ENCODE measurements at regions not wholly inside any gene's neighbourhood (a gene's known extent, or its start where the extent isn't known, plus 50 kb on each side); places are given as distances from the start of the nearest gene placed in this dataset.

DNA sequence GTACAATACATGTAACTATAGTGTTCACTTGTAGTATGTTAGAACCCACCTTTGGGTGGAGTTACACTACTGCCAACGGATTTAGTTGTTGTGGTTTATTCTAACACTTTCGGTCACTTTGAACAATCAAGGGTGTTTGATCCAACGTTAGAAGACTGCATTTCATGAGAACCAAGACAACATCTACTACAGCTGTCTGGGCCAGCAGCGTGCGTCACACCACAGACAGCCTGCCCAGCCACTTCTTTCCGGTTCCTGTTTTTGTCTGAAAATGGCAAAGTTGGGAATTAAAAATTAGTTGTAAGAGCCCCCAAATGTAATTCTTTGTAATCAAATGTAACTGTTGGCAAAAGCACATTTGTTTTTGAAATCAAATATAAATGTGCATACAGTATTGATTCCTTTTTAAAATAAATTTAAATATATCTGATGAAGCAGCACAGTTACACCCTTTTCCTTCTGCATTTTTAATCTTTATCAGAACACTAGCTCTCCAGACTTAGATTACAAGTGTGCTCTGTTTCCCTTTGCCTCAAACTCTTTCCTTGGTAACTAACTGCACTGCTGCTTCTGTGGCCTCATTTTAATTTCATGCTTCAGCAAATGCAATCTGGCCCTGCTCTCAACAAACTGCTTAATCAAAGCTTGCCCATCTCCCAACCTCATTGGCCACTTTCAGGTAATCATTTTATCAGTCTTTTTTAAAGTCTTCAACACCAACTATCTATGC lies 86.6 kb upstream of the DPH5 start:
- TF ChIP-seq ZNF341 (tag by site-specific recombination; IDR thresholded peaks at IDR 0.05; ENCODE audit: low read depth): no peak
- TF ChIP-seq ZNF114 (tag by site-specific recombination; IDR thresholded peaks at IDR 0.05): no peak
- TF ChIP-seq, protein P1, sequence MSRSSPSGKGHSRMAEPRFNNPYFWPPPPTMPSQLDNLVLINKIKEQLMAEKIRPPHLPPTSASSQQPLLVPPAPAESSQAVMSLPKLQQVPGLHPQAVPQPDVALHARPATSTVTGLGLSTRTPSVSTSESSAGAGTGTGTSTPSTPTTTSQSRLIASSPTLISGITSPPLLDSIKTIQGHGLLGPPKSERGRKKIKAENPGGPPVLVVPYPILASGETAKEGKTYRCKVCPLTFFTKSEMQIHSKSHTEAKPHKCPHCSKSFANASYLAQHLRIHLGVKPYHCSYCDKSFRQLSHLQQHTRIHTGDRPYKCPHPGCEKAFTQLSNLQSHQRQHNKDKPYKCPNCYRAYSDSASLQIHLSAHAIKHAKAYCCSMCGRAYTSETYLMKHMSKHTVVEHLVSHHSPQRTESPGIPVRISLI (tag by site-specific recombination; IDR thresholded peaks at IDR 0.05): no peak
- no peak for TF ChIP-seq CTCF (tag by site-specific recombination; IDR thresholded peaks at IDR 0.05)
- TF ChIP-seq ZBTB7A (tag by site-specific recombination; IDR thresholded peaks at IDR 0.05; ENCODE audit: low read depth): no peak
- TF ChIP-seq ZNF274 (IDR thresholded peaks at IDR 0.05; ENCODE audit: low read length): no peak
- no peak for TF ChIP-seq ZNF274 (tag by site-specific recombination; IDR thresholded peaks at IDR 0.05; ENCODE audit: borderline replicate concordance)

Data from HEK293 (cell line).